Anterior cingulate cortex (tissue), 58 donors: ENCODE measurements at regions not wholly inside any gene's neighbourhood (a gene's known extent, or its start where the extent isn't known, plus 50 kb on each side); places are given as distances from the start of the nearest gene placed in this dataset.

Experiments
- DNase-seq, 58 donors: peaks; one replicate each; lab custom pipeline; 2025; lab: John Stamatoyannopoulos, UW

- no peak for DNase-seq
Observed at GRCh38 chr10:117944676-117945447, 101.9 kb downstream of the RAB11FIP2 start.

DNA sequence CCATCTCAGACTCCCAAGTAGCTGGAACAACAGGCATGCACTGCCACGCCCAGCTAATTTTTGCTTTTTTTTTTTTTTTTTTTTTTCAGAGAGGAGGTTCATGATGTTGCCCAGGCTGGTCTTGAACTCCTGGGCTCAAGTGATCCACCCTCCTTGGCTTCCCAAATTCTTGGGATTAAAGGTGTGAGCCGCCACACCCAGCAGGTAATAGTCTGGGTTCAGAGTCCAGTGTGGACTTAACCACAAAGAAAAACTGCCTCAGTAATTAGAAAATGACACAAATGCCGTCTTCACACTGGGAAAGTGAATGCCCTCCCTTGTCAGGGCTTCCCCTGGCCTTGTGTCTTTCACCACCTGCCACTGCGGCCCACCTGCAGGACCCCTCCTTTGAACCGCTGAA, 101.1 kb downstream of the RAB11FIP2 start:
- DNase-seq = no peak

DNA sequence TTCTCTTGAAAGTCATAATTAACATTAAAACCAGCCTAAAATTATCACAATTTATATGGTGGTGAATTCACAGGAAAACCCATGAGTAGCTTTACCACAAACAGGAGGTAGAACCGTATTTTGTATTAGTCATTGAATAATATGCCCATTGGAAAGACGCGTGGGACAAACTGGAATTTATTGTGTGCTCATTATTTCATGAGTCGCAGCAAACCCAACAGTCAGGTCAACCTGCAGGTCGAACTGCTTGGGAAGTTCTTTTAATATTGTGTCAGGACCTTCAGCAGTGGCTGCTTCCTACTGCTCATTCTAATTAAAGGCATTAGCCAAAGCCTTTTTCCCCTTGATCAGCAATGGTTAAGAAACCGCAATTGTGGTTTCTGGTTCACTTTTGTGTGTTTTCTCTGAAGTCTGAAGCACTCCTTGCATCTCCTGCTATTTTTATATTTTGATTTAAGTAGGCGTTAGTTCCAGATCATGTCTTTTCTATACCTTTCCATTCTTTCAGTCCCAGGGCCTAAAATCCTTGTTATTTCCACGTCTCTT, 100.1 kb downstream of the RAB11FIP2 start:
- DNase-seq = no peak

DNA sequence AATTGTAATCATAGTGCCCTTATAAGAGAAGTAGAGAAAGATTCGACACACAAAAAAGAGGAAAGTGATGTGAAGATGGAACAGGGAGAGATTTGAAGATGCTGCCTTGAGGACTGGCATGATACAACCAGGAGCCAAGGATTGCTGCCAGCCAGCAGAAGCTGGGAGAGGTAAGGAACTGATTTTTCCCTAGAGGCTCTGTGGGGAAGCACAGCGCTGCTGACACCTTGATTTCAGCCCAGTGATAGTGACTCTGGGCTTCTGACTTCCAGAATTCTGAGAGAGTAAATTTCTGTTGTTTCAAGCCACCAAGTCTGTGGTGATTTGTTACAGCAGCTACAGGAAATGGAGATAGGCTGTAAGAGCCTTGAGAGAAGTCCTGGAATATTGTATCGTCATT, 98.2 kb downstream of the RAB11FIP2 start:
- no peak for DNase-seq

DNA sequence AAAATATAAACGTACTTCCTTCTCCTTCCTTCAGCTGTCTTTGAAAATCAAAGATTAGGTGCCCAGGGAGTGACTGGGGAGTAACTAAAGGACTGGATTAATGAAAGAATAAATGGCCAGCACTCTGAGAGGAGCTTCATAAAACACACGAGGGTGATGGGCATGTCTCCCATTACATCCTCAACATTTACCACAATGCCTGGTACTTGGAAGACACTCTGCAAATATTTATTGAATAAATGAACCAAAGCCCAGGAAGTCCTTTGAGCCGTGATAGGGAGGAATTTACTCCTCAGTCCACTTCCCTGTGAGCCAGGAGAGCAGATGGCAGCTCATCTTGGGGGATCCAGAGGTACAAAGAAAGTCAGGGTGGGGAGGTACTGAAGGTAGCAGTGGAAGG, 96.3 kb downstream of the RAB11FIP2 start:
- no peak for DNase-seq
